Activated T-helper 1 cell treated with anti-CD3 and anti-CD28 coated beads, Interleukin-12 subunit alpha, Interleukin-12 subunit beta, Interleukin-2, Interleukin-4 antibody, amounts not matched to agents 30 ng/mL and 10 ng/mL and 1 ng/mL, durations not matched to agents 14 hours and 24 hours and 36 hours (primary cell): ENCODE measurements at regions not wholly inside any gene's neighbourhood (a gene's known extent, or its start where the extent isn't known, plus 50 kb on each side); places are given as distances from the start of the nearest gene placed in this dataset.
A peak's percentile ranks its signal among the peaks of the same experiment; 100 is the strongest.

ENCODE experiments used
- DNase-seq: peaks from one replicate; pipeline ENCODE4 v3.0.0; 2021; ENCODE audit warnings: low spot score
- H3K27ac Mint-ChIP-seq: one replicate; pipeline ENCODE4 v1.8.0; 2021; ENCODE audit warnings: mild to moderate bottlenecking, mixed read lengths
- H3K27me3 Mint-ChIP-seq: one replicate; pipeline ENCODE4 v1.8.0; 2022; ENCODE audit warnings: mild to moderate bottlenecking, moderate library complexity, mixed read lengths; ENCODE audit not compliant: insufficient read depth
- H3K36me3 Mint-ChIP-seq: one replicate; pipeline ENCODE4 v1.8.0; 2021; ENCODE audit warnings: low read depth, mixed read lengths
- H3K4me1 Mint-ChIP-seq: one replicate; pipeline ENCODE4 v1.8.0; 2021; ENCODE audit warnings: low read depth, mixed read lengths
- H3K4me3 Mint-ChIP-seq: one replicate; pipeline ENCODE4 v1.8.0; 2021; ENCODE audit warnings: mild to moderate bottlenecking, moderate library complexity, mixed read lengths
- H3K9me3 Mint-ChIP-seq: one replicate; pipeline ENCODE4 v1.8.0; 2021; ENCODE audit warnings: mixed read lengths
- intact Hi-C: fragments of 100-400 bp; cut with micrococcal nuclease; formaldehyde crosslinking; loops from one replicate; pipeline ENCODE4 v1.15.1; 2024

DNA sequence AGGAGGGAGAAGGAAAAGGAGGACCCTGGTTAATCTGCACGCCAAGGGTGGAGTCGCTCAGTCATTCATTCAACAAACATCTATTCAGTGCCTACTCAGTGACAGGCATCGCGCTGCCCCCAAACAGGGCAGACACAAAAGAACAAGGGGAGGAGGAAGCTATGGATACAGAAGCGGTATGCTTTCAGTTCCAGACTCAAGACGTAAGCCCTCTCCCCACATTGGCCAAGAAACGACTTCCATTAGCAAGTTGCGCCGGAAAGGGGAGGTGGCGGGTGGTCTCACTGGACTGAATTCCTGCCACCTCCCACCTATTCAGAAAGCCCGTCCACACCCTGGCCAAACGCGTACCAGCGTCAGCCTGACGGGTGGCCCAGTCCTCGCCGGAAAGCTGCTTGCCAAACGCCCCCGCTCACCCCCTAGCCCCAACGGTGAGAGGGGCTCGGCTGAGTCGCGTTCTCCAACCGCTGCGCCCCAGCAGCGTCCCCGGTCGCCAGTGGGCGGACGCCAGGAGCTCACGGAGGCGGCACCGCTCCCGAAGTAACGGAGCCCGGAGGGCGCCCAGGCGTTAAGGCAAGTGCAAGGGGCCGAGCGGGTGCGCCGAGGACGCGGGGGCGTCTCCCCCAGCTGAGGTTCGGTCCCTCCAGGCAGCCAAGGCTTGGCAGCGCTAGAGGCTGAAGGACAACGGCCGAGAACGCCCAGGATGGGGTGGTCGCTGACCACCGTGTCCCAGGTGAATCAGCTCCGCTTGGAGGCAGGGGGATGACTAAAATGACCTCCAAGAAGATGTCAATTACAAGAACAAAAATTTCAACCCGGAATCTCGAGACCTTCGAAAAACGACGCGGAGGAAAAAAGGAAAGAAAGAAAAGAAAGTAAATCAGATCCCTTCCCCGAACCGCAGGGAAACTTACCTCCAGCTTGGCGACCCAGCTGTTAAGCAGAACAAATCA, 470.7 kb downstream of the SOX9 start:
- peak overlapping the region; percentile 31 for H3K27ac Mint-ChIP-seq
- H3K4me3 Mint-ChIP-seq = peak overlapping the region; percentile 88
- DNase-seq = no peak
- intact Hi-C loops = loop anchor here (1.0 to 10.0 kb wide), 5 partner anchors 133 to 720 kb away; partner anchors contain the start of gene SLC39A11
- H3K27me3 Mint-ChIP-seq = peaks cover 46% of the 10 kb centered on the region
- H3K4me1 Mint-ChIP-seq = peaks cover 45% of the 10 kb centered on the region
- H3K9me3 Mint-ChIP-seq = no peaks in the 10 kb centered on the region
- no peaks in the 10 kb centered on the region for H3K36me3 Mint-ChIP-seq

DNA sequence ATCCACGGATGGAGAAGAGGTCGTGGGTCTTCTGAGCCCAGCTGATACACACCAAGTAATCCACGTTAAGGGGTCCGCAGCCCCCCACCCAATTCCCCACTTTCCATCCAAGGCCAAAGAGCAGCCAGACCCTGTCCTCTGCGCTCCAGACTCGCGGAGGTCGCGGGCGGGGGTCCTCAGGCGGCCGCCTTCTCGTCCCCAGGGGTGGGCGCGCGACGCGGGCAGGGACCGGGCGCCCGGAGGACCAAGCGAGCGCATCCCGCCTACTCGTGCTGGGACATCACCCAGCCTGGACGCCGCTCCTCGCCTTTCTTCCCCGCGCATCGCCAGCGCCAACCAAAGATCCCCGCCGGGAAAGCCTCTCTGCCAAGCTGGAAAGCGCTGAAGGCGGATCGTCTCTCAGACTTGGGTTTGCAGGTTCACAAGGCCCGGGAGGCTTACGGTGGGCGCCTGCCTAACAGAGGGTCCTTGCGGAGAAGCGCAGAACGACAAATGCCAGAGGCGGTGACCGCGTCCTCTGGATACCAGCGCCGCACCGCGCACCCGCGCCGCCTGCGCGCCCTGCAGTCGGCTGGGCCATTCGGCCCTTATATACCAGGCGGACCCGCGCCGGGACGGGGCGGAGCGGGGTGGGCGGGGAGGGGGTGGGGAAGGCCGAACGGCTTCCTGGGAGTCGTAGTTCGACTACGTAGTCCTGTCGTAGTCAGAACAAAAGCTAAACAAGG, 471.6 kb downstream of the SOX9 start:
- Mint-ChIP-seq H3K9me3 (no peaks in the 10 kb centered on the region), H3K27me3 (peaks cover 50% of the 10 kb centered on the region), H3K4me3 (peak overlapping the region; percentile 88), H3K4me1 (peaks cover 37% of the 10 kb centered on the region), H3K27ac (peak overlapping the region; percentile 24), H3K36me3 (no peaks in the 10 kb centered on the region)
- peak; percentile 66 for DNase-seq
- intact Hi-C loops = loop anchor here (1.0 to 10.0 kb wide), 5 partner anchors 132 to 719 kb away; partner anchors contain the start of gene SLC39A11

DNA sequence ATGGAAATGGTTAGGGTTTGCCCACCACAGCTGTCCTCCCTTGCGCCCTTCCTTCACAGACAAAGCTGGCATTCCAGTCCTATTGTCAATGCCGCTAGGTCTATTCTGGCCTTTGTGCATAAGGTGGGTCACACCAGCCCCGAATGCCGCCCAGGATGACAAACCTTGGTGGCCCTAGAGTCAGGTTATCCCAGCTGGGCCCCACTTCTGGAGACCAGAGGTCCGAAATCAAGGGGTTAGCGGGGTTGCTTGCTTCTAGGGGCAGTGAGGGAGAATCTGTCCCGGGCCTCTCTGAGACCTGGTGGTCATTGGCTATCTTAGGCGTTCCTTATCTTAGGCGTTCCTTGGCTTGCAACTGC, 472.1 kb downstream of the SOX9 start:
- Mint-ChIP-seq H3K4me1 (peaks cover 31% of the 10 kb centered on the region), H3K36me3 (no peaks in the 10 kb centered on the region), H3K27ac (no peak overlapping the region), H3K27me3 (peaks cover 50% of the 10 kb centered on the region), H3K4me3 (no peak overlapping the region), H3K9me3 (no peaks in the 10 kb centered on the region)
- no peak for DNase-seq
- intact Hi-C loops = loop anchor here (1.0 to 10.0 kb wide), 5 partner anchors 132 to 718 kb away; partner anchors contain the start of gene SLC39A11

DNA sequence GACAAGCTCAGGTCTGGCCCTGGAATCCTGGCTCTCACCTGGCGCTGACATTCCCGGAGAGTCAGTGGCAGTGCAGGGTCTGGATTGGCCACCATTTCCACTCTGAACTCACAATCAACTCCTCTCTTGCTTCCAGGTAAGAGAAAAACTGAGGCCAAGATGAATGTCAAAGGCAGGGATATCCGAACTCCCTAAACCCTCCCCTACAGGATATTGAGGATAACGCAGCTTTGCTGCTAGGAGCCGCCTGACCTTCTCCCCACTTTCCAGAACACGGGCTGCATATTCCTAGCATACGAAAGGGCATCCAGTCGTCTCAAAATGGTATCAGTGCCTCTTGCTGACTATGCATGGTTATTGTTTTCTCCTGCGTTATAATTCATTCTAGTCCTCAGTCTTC, 473.4 kb downstream of the SOX9 start:
- no peaks in the 10 kb centered on the region for H3K36me3 Mint-ChIP-seq
- H3K9me3 Mint-ChIP-seq = no peaks in the 10 kb centered on the region
- no peak overlapping the region for H3K4me3 Mint-ChIP-seq
- peaks cover 54% of the 10 kb centered on the region for H3K27me3 Mint-ChIP-seq
- intact Hi-C loops = loop anchor here (5.0 to 10.0 kb wide), 3 partner anchors 131 to 638 kb away; partner anchors contain the start of gene SLC39A11
- H3K4me1 Mint-ChIP-seq = peaks cover 18% of the 10 kb centered on the region
- H3K27ac Mint-ChIP-seq = no peak overlapping the region
- no peak for DNase-seq
